Activated CD4-positive, alpha-beta memory T cell treated with anti-CD3 and anti-CD28 coated beads for 36 hours (primary cell): ENCODE measurements at regions not wholly inside any gene's neighbourhood (a gene's known extent, or its start where the extent isn't known, plus 50 kb on each side); places are given as distances from the start of the nearest gene placed in this dataset.
"Not testable (repeated sequence)": the region's sequence is repeated elsewhere in the genome, so short reads cannot be mapped to it uniquely, and the experiment has no call there.

Source experiments
- CTCF ChIA-PET: fragments of 350-600 bp; sonication (Branson Sonifier 250); formaldehyde crosslinking; loops from one replicate; lab custom pipeline; 2021; ENCODE audit warnings: antibody characterized with exemption, inconsistent platforms; lab: Charles Lee
- POLR2A ChIA-PET: fragments of 350-600 bp; sonication (Branson Sonifier 250); formaldehyde crosslinking; loops from one replicate; lab custom pipeline; 2021; ENCODE audit warnings: antibody characterized with exemption; lab: Charles Lee
- DNase-seq: peaks from one replicate; pipeline ENCODE4 v3.0.0-alpha.2; 2020
- H3K27ac Mint-ChIP-seq: one replicate; pipeline ENCODE4 v1.8.0; 2021; ENCODE audit warnings: mixed read lengths
- H3K27me3 Mint-ChIP-seq: one replicate; pipeline ENCODE4 v1.8.0; 2021; ENCODE audit warnings: mixed read lengths
- H3K36me3 Mint-ChIP-seq: one replicate; pipeline ENCODE4 v1.8.0; 2021; ENCODE audit warnings: mixed read lengths
- H3K4me1 Mint-ChIP-seq: one replicate; pipeline ENCODE4 v1.8.0; 2021; ENCODE audit warnings: low read depth, mixed read lengths
- H3K4me3 Mint-ChIP-seq: one replicate; pipeline ENCODE4 v1.8.0; 2021; ENCODE audit warnings: mild to moderate bottlenecking, mixed read lengths
- H3K9me3 Mint-ChIP-seq: one replicate; pipeline ENCODE4 v1.8.0; 2021; ENCODE audit warnings: mixed read lengths
- intact Hi-C: fragments of 100-400 bp; cut with micrococcal nuclease; formaldehyde crosslinking; loops from one replicate; pipeline ENCODE4 v1.15.1; 2023

DNA sequence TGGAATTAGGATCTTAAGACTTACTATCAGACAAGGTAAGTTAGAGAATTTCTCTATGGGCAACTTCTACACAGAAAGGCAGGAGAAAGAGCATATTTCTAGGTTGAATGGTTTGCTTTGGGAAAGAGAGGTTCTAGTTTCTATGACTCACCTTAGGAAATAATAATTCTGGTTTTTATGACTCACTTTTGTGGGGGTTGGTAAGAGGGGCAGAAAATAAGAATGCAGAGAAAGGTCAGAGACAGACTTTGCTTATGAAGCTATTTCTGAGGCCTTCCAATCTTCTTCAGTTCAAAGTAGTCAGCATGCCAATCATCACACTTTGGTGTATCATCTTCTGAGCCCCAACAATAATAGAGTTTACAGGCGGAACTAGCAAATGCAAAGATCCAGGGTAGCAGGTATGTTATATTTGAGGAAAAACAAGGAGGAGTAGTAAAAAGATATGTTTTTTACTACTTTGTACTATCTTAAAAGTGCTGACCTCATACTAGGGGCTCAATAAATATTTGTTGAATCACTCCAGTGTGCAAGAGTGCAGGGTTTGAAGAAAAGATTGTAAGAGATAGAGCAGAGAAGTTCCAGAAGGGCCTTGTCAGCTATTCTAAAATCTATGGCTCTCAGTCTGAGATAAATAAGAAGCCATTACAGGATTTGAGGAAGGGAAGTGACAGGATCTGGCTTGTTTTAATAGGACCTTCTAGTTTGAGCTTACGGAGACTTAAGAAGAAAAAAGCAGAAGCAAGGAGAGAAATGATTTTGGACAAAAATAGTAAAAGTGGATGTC, 56.7 kb upstream of the LRFN5 start:
- Mint-ChIP-seq H3K4me1 (no peaks in the 10 kb centered on the region), H3K4me3 (no peak overlapping the region), H3K9me3 (no peaks in the 10 kb centered on the region), H3K36me3 (no peaks in the 10 kb centered on the region), H3K27me3 (no peaks in the 10 kb centered on the region), H3K27ac (no peak overlapping the region)
- ChIA-PET POLR2A (no interaction called here), CTCF (no interaction called here)
- intact Hi-C loops = no loop called here
- DNase-seq = no peak

DNA sequence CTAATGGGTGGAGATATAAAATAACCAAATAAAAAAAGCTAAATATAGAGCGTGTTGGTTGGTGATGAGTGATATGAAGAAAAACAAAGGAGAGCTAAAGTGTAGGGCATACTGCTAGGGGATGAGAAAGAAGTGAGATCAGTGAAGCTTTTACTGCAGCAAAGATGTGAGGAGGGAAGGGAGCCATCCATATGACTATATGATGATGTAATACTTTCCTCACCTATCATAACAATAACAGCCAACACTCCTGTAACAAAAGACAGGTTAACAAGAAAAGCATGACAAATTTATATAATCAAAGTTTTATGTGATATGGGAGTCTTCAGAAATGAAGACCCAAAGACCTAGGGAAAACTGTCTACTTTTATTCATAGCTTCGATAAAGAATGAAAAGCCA, 57.4 kb upstream of the LRFN5 start:
- H3K9me3 Mint-ChIP-seq = peaks cover 2% of the 10 kb centered on the region
- POLR2A ChIA-PET = no interaction called here
- H3K36me3 Mint-ChIP-seq = no peaks in the 10 kb centered on the region
- CTCF ChIA-PET = no interaction called here
- no peaks in the 10 kb centered on the region for H3K4me1 Mint-ChIP-seq
- no peak for DNase-seq
- H3K4me3 Mint-ChIP-seq = no peak overlapping the region
- no peak overlapping the region for H3K27ac Mint-ChIP-seq
- intact Hi-C loops = no loop called here
- no peaks in the 10 kb centered on the region for H3K27me3 Mint-ChIP-seq

DNA sequence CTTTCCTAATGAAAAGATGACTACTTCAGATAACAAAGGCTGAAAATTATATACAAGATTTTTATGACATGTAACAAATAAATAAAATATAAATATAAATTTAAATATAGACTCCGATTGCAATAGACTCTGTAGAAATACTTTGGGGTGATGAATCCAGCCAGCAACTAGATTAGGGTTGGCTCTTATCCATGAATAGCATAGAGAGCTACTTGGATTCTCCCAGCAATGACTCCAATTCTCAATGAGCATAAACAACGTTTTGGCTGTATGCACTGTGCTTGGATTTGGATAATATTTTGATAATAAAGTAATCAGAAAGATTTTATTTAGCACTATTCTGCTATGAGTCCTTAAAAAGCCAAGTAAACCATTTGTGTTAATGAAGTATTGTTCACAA, 58.0 kb upstream of the LRFN5 start:
- Mint-ChIP-seq H3K4me1 (no peaks in the 10 kb centered on the region), H3K9me3 (peaks cover 2% of the 10 kb centered on the region), H3K27me3 (no peaks in the 10 kb centered on the region), H3K4me3 (no peak overlapping the region), H3K27ac (no peak overlapping the region), H3K36me3 (no peaks in the 10 kb centered on the region)
- CTCF ChIA-PET = no interaction called here
- intact Hi-C loops = no loop called here
- DNase-seq = no peak
- POLR2A ChIA-PET = no interaction called here

DNA sequence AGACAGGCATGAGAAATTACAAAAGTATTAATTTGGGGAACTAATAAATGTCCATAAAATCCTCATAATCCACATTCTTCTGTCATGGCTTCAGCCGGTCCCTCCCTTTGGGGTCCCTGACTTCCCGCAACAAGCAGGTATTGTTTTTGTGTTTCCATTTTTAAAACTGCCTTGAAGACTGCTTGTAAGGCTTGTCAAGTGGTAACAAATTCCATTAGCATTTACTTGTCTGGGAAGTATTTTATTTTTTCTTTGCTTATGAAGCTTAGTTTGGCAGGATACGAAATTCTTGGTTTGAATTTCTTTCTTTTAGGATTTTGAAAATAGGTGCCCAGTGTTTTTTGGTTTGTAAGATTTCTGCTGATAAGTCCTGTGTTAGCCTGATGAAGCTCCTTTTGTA, 65.3 kb upstream of the LRFN5 start:
- Mint-ChIP-seq H3K4me3 (no peak overlapping the region), H3K27me3 (no peaks in the 10 kb centered on the region), H3K4me1 (no peaks in the 10 kb centered on the region), H3K27ac (no peak overlapping the region), H3K36me3 (no peaks in the 10 kb centered on the region), H3K9me3 (peaks cover 28% of the 10 kb centered on the region)
- POLR2A ChIA-PET = no interaction called here
- intact Hi-C loops = no loop called here
- CTCF ChIA-PET = no interaction called here
- no peak for DNase-seq

DNA sequence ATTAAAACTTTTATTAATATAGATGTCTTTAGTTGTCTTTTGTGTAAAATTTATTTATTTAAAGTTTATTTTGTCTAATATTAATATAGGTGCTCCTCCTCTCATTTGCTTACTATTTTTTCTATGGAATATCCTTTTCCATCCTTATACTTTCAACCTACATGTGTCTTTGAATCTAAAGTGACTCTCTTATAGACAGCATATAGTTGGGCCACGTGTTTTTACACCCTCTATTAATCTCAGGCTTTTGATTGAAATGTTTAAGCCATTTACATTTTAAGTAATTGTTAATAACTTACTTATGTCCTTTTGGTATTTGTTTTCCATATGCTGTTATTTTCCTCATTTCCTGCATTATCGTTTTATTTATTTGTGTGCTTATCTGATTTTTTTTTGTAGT, 74.4 kb upstream of the LRFN5 start:
- intact Hi-C loops = no loop called here
- Mint-ChIP-seq H3K36me3 (no peaks in the 10 kb centered on the region), H3K4me1 (no peaks in the 10 kb centered on the region), H3K4me3 (no peak overlapping the region), H3K27me3 (no peaks in the 10 kb centered on the region), H3K27ac (no peak overlapping the region), H3K9me3 (peaks cover 4% of the 10 kb centered on the region)
- CTCF ChIA-PET = no interaction called here
- no peak for DNase-seq
- POLR2A ChIA-PET = no interaction called here

DNA sequence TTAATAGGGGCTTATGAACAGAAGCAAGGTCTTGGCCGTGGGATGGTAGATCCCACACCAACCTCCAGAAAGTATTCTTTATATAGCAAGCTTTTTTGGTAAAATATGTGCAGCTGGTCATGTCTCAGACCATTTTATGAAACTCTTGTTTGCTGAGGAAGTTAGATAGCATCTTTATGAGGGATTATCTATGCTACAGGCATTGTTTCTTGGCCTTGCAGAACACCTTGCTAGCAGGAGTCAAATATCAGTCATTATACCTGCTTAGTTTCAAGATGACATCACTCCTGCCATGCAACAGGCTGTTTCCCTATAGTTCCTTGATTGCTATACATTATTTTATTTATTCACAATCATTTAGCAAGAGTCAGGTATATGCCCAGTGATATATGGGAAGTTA, 84.8 kb upstream of the LRFN5 start:
- Mint-ChIP-seq H3K9me3 (no peaks in the 10 kb centered on the region), H3K36me3 (no peaks in the 10 kb centered on the region), H3K27me3 (no peaks in the 10 kb centered on the region), H3K4me1 (no peaks in the 10 kb centered on the region), H3K4me3 (no peak overlapping the region), H3K27ac (no peak overlapping the region)
- DNase-seq = no peak
- ChIA-PET CTCF (no interaction called here), POLR2A (no interaction called here)
- intact Hi-C loops = no loop called here

DNA sequence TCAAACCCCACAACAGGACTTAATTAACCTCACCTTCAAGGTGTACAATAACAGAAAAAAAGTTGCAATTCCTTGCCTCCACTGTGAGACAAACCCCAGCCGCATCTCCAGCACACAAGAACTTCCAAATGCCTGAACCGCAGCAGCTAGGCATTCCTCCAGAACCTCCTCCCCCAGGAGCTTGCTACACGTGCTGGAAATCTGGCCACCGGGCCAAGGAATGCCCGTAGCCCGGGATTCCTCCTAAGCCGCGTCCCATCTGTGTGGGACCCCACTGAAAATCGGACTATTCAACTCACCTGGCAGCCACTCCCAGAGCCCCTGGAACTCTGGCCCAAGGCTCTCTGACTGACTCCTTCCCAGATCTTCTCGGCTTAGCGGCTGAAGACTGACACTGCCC, 88.6 kb upstream of the LRFN5 start:
- CTCF ChIA-PET, H3K9me3 Mint-ChIP-seq, H3K4me3 Mint-ChIP-seq, POLR2A ChIA-PET, H3K27ac Mint-ChIP-seq, H3K27me3 Mint-ChIP-seq, intact Hi-C loops, H3K36me3 Mint-ChIP-seq, DNase-seq, H3K4me1 Mint-ChIP-seq: not testable (repeated sequence)

DNA sequence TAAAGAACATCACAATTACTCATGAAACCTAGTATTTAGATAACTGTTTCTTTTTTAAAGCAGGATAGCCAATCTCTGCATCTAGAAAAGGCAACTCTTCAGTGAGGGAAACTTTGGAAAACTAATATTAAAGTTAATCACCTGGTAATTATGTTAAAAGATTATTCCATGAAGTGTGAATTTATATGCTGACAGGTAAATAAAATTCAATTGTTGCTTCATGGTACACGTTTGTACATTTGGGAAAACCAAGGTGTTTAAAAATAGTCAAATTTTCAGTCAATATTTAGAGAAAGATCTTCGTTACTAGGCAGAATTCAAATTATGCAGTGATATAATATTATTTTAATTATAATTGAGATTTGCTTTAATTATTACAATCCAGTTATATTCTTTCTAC, 100.1 kb upstream of the LRFN5 start:
- DNase-seq = no peak
- intact Hi-C loops = no loop called here
- CTCF ChIA-PET = no interaction called here
- Mint-ChIP-seq H3K4me3 (no peak overlapping the region), H3K4me1 (no peaks in the 10 kb centered on the region), H3K9me3 (no peaks in the 10 kb centered on the region), H3K27ac (no peak overlapping the region), H3K36me3 (no peaks in the 10 kb centered on the region), H3K27me3 (no peaks in the 10 kb centered on the region)
- POLR2A ChIA-PET = no interaction called here

DNA sequence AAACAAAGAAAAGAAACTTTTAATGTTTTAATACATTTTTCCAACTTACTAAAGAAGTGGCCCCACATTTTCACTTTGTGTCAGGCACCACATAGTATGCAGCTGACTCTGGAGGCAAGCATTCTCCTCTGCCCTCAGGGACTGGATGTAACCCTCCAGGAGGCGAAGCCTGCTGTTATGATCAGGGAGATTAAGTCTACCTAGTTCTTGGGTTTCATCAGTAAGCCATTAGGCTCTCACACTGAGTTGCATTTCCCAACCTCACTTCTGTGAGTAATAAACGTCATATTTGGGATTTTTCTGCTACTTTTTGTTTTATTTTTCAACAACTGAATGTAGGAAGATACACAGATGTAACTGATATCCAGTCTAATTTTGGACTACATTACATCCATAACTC, 101.2 kb upstream of the LRFN5 start:
- Mint-ChIP-seq H3K4me3 (no peak overlapping the region), H3K36me3 (no peaks in the 10 kb centered on the region), H3K9me3 (no peaks in the 10 kb centered on the region), H3K4me1 (no peaks in the 10 kb centered on the region), H3K27me3 (no peaks in the 10 kb centered on the region), H3K27ac (no peak overlapping the region)
- POLR2A ChIA-PET = no interaction called here
- intact Hi-C loops = no loop called here
- CTCF ChIA-PET = no interaction called here
- DNase-seq = no peak

DNA sequence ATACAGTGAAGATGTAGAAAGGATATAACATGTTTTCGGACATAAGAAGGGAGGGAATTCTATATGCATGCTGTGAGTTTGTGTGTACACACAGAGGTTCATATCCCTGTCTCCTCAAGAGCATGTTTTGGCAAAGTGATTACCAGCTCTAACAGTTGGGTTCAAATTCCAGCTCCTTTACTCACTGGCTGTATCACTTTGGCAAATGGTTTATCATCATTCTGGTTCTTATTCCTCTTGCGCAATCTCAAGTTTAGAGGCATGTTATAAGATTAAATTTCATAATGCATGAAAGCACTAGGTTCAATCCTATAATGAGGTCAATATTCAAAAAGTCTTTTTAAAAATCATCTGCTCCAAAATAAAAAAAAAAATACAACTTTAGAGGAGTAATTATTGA, 107.7 kb upstream of the LRFN5 start:
- Mint-ChIP-seq H3K27me3 (no peaks in the 10 kb centered on the region), H3K9me3 (no peaks in the 10 kb centered on the region), H3K4me1 (no peaks in the 10 kb centered on the region), H3K36me3 (no peaks in the 10 kb centered on the region), H3K27ac (no peak overlapping the region), H3K4me3 (no peak overlapping the region)
- DNase-seq = no peak
- ChIA-PET POLR2A (no interaction called here), CTCF (no interaction called here)
- intact Hi-C loops = no loop called here

DNA sequence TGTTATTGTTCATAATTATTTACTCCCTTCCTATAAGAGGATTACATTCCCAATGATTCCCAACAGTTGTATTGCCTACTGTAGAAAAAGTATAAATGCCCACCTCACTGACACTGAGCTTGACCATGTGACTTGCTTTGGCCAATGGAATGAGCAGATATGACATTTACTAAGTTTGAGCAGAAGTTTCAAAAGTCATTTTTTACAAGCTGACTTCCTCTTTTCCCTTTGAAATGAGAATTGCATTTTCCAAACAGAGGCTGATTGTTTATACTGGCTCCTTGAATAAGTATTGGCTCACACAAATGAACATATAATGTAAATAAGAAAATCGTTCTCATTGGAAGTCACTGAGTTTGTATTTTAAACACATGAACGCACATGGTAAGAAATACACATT, 116.4 kb upstream of the LRFN5 start:
- no peaks in the 10 kb centered on the region for H3K36me3 Mint-ChIP-seq
- no peak overlapping the region for H3K4me3 Mint-ChIP-seq
- H3K9me3 Mint-ChIP-seq = no peaks in the 10 kb centered on the region

DNA sequence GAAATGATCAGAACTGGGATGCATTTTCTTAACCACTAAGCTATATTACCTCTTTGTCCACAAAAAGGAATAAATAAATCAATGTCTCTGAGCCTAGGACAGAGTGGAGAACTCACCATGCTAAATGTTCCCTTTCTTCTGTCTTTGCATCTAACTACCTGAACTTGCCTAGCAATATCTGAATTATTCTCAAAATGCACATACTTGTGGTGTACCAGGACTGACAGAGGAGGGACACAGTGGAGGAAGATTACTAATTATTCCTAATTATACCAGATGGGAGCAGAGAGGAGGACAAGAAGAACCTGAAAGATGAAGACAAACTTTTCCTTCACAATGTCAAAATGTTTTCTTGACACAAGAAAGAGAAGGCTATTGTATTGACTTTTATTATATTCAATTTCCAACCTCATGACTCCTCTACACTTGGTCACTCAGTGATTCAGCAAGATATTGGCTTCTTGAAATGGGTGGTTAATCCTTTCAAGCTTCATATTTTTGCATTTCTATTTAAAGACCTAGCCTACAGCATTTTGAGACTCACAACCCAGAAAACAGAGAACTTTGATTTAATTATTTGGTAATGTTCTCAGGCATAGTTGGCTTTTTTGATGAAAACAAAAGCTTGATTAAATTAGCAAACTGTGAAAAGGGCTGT, 117.2 kb upstream of the LRFN5 start:
- Mint-ChIP-seq H3K27ac (no peak overlapping the region), H3K9me3 (no peaks in the 10 kb centered on the region), H3K4me3 (no peak overlapping the region), H3K4me1 (no peaks in the 10 kb centered on the region), H3K27me3 (no peaks in the 10 kb centered on the region), H3K36me3 (no peaks in the 10 kb centered on the region)
- POLR2A ChIA-PET = no interaction called here
- CTCF ChIA-PET = no interaction called here
- intact Hi-C loops = no loop called here
- DNase-seq = no peak

More for the DNA sequence above, 116.4 kb upstream of the LRFN5 start:
- Mint-ChIP-seq H3K27ac (no peak overlapping the region), H3K27me3 (no peaks in the 10 kb centered on the region), H3K4me1 (no peaks in the 10 kb centered on the region)
- intact Hi-C loops = no loop called here
- ChIA-PET POLR2A (no interaction called here), CTCF (no interaction called here)
- no peak for DNase-seq

DNA sequence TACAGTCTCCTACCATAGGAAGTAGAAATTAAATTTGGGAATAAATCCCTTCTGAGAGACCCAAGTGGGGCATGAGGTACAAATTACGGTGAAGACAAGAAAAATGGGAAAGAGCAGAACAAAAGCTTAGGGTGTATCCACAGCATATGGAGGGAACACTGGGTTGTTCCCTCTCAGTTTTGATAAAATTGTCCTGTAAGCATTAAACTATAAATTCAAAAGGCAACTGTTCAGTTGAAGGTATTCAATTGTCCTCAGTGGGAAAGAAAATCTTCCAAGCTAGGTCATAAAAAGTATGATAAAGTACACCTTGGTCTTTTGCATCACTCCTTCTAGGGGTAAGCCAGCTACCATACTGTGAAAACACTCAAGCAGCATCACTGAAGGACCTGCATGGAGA, 118.3 kb upstream of the LRFN5 start:
- Mint-ChIP-seq H3K27ac (no peak overlapping the region), H3K9me3 (no peaks in the 10 kb centered on the region), H3K27me3 (no peaks in the 10 kb centered on the region), H3K36me3 (no peaks in the 10 kb centered on the region), H3K4me3 (no peak overlapping the region), H3K4me1 (no peaks in the 10 kb centered on the region)
- CTCF ChIA-PET = no interaction called here
- POLR2A ChIA-PET = no interaction called here
- intact Hi-C loops = no loop called here
- no peak for DNase-seq
